Lower leg skin (tissue), 3 donors: ENCODE measurements at regions not wholly inside any gene's neighbourhood (a gene's known extent, or its start where the extent isn't known, plus 50 kb on each side); places are given as distances from the start of the nearest gene placed in this dataset.

Source experiments
- POLR2A ChIP-seq, 2 donors: fragments of 450-650 bp; IDR thresholded peaks; one replicate each; pipeline ENCODE4 v1.6.1; 2016 to 2017; ENCODE audit warnings: antibody characterized with exemption in 2 of 2, mild to moderate bottlenecking in 1 of 2, moderate library complexity in 1 of 2
- TF ChIP-seq, protein P1 (sequence below), 3 donors: fragments of 450-650 bp; IDR thresholded peaks; one replicate each; pipeline ENCODE4 v1.5.1; 2016; ENCODE audit warnings: antibody characterized with exemption in 3 of 3, mild to moderate bottlenecking in 3 of 3, moderate library complexity in 2 of 3

DNA sequence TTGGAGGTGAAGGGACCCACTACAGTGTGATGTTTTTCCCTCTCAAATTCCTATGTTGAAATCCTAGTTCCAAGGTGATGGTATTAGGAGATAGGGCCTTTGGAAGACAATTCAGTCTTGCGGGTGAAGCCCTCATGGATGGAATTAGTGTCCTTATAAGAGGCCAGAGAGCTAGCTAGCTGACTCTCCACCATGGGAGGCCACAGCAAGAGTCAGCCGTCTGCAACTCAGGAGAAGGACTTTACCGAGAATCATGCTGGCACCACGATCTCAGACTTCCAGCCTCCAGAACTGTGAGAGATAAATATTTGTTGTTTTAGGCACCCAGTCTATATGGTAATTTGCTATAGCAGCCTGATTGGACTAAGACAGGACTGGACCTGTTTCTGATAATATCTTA lies 461.4 kb downstream of the TSN start:
- TF ChIP-seq, protein P1, sequence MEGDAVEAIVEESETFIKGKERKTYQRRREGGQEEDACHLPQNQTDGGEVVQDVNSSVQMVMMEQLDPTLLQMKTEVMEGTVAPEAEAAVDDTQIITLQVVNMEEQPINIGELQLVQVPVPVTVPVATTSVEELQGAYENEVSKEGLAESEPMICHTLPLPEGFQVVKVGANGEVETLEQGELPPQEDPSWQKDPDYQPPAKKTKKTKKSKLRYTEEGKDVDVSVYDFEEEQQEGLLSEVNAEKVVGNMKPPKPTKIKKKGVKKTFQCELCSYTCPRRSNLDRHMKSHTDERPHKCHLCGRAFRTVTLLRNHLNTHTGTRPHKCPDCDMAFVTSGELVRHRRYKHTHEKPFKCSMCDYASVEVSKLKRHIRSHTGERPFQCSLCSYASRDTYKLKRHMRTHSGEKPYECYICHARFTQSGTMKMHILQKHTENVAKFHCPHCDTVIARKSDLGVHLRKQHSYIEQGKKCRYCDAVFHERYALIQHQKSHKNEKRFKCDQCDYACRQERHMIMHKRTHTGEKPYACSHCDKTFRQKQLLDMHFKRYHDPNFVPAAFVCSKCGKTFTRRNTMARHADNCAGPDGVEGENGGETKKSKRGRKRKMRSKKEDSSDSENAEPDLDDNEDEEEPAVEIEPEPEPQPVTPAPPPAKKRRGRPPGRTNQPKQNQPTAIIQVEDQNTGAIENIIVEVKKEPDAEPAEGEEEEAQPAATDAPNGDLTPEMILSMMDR (IDR thresholded peaks at IDR 0.05), result no peak
- no peak for TF ChIP-seq POLR2A (IDR thresholded peaks at IDR 0.05)
